Pancreas (tissue), 10 donors: ENCODE measurements at regions not wholly inside any gene's neighbourhood (a gene's known extent, or its start where the extent isn't known, plus 50 kb on each side); places are given as distances from the start of the nearest gene placed in this dataset.
"Not testable (repeated sequence)": the region's sequence is repeated elsewhere in the genome, so short reads cannot be mapped to it uniquely, and the experiment has no call there.

Experiments
- ATAC-seq, 4 donors: fragments of 200-7000 bp; cut with Tn5 transposase; one replicate each; pipeline versions ENCODE4 v1.8.0 to v1.9.1; 2020; ENCODE audit warnings: mild to moderate bottlenecking in 4 of 4, moderate library complexity in 4 of 4
- DNase-seq, 6 donors: peaks; one replicate each; pipeline ENCODE4 v3.0.0-alpha.2; 2020
- FAIRE-seq: peaks from 2 replicates; lab custom pipeline; 2012; peaks lifted over from hg19 to GRCh38; lab: Jason Lieb, UNC
- H3K27ac ChIP-seq, 4 donors: fragments of 200-600 bp; sonication (generic); 1 replicate in 3 of 4; 2 replicates in 1 of 4; pipeline versions ENCODE4 v1.5.0 to v1.8.0; 2020
- H3K27me3 ChIP-seq, 4 donors: fragments of 200-600 bp; one replicate each; pipeline ENCODE4 v1.8.0; 2021
- H3K36me3 ChIP-seq, 3 donors: fragments of 200-600 bp; sonication (generic) in 1 of 3; one replicate each; pipeline versions ENCODE4 v1.5.0 to v1.8.0; 2020 to 2021
- H3K4me1 ChIP-seq, 3 donors: fragments of 200-600 bp; one replicate each; pipeline ENCODE4 v1.8.0; 2021
- H3K4me3 ChIP-seq, 4 donors: fragments of 200-600 bp; sonication (generic) in 2 of 4; one replicate each; pipeline versions ENCODE4 v1.5.0 to v1.8.0; 2020 to 2021
- H3K9me3 ChIP-seq, 4 donors: fragments of 200-600 bp; one replicate each; pipeline ENCODE4 v1.8.0; 2021
- CTCF ChIP-seq, 4 donors: fragments of 200-600 bp; sonication (generic) in 3 of 4; IDR thresholded peaks; one replicate each; pipeline versions ENCODE4 v1.5.0 to v1.8.0; 2021; ENCODE audit warnings: antibody characterized with exemption in 4 of 4
- WGBS, 2 donors: extraction: QIAGEN DNeasy Blood & Tissue Kit; methylation state at CpG; one replicate each; pipeline ENCODE4 v1.1.7; 2013; 5-methylcytosine and 5-hydroxymethylcytosine counted together
- intact Hi-C, 3 donors: fragments of 100-400 bp; cut with DNase I; formaldehyde crosslinking; loops; one replicate each; pipeline versions ENCODE4 v1.11.1 to v1.14.2; 2022
- donor health status: healthy with polysubstance abuse.
- donor health status: DM: no; HTN: no; CAD: no; lungs with moderate emphysema.
- donor health status: DM: no; HTN: no; CAD: no.
- donor health status: control.
- donor health status: control.
- donor health status: Bipolar disorder and iron deficiency.
- donor health status: DM: yes; HTN: yes; CAD: no.
- donor health status: DM: no; HTN: no; CAD: no.
- donor health status: DM: no; HTN: no; CAD: no.
- donor health status: DM: yes; HTN: yes; CAD: no.

- DNase-seq (no peak), ATAC-seq (no peak)
- no peak for TF ChIP-seq CTCF (IDR thresholded peaks at IDR 0.05)
Measured at GRCh38 chr2:126049461-126049860, 606.5 kb upstream of the GYPC start.

GRCh38 chr2:126050991-126051736 is 604.8 kb upstream of the GYPC start:
- intact Hi-C loops, result no loop called here
- no peak overlapping the region for H3K27ac ChIP-seq
- no peak for ATAC-seq
- no peaks in the 10 kb centered on the region for H3K4me1 ChIP-seq
- no peaks in the 10 kb centered on the region for H3K36me3 ChIP-seq
- no peak for FAIRE-seq
- no peaks in the 10 kb centered on the region for H3K27me3 ChIP-seq
- DNase-seq, result no peak
- no peak overlapping the region for H3K4me3 ChIP-seq
- no peaks in the 10 kb centered on the region for H3K9me3 ChIP-seq
- WGBS, 2 donors, result 64 to 75% methylated on average over 7 of the region's 7 CpGs
- no peak for TF ChIP-seq CTCF (IDR thresholded peaks at IDR 0.05)

More at GRCh38 chr2:126049461-126049860, 606.5 kb upstream of the GYPC start:
- Histone ChIP-seq H3K4me1 (no peaks in the 10 kb centered on the region), H3K36me3 (no peaks in the 10 kb centered on the region), H3K27ac (no peak overlapping the region), H3K27me3 (no peaks in the 10 kb centered on the region), H3K9me3 (no peaks in the 10 kb centered on the region), H3K4me3 (no peak overlapping the region)
- FAIRE-seq, result no peak
- intact Hi-C loops, result no loop called here
- 44 to 91% methylated on average over 1 of the region's 1 CpG for WGBS, 2 donors

GRCh38 chr2:126051737-126052240 is 604.2 kb upstream of the GYPC start:
- DNase-seq, H3K36me3 ChIP-seq, intact Hi-C loops, H3K27ac ChIP-seq, H3K9me3 ChIP-seq, H3K27me3 ChIP-seq, FAIRE-seq, ATAC-seq, H3K4me3 ChIP-seq, H3K4me1 ChIP-seq: not testable (repeated sequence)
- WGBS, 2 donors, result 65 to 67% methylated on average over 6 of the region's 6 CpGs

GRCh38 chr2:126059379-126059778 is 596.6 kb upstream of the GYPC start:
- Histone ChIP-seq H3K9me3 (no peaks in the 10 kb centered on the region), H3K27ac (no peak overlapping the region)
- FAIRE-seq, result no peak

More at GRCh38 chr2:126059379-126059778, 596.6 kb upstream of the GYPC start:
- WGBS, 2 donors, result 22 to 36% methylated on average over 2 of the region's 2 CpGs
- DNase-seq, result no peak
- intact Hi-C loops, result no loop called here
- Histone ChIP-seq H3K4me3 (no peak overlapping the region), H3K4me1 (no peaks in the 10 kb centered on the region), H3K27me3 (no peaks in the 10 kb centered on the region), H3K36me3 (no peaks in the 10 kb centered on the region)
- TF ChIP-seq CTCF (IDR thresholded peaks at IDR 0.05), result no peak
- no peak for ATAC-seq
